Liver (tissue), 3 donors: ENCODE measurements at regions not wholly inside any gene's neighbourhood (a gene's known extent, or its start where the extent isn't known, plus 50 kb on each side); places are given as distances from the start of the nearest gene placed in this dataset.

ENCODE experiments used
- CTCF ChIP-seq: fragments of 150-350 bp; IDR thresholded peaks from 2 replicates; pipeline ENCODE4 v1.5.1; 2017; ENCODE audit warnings: improper control_type of control experiment, low read depth, low read length; ENCODE audit not compliant: missing input control
- EGR1 ChIP-seq, 2 donors: IDR thresholded peaks; 2 replicates each; pipeline ENCODE4 v1.6.1; 2016 to 2018; ENCODE audit warnings: antibody characterized with exemption in 2 of 2, low read depth in 2 of 2
- GABPA ChIP-seq, 2 donors: IDR thresholded peaks in 1 of 2; conservative IDR thresholded peaks in 1 of 2; 2 replicates each; pipeline ENCODE4 v1.6.1; 2016; ENCODE audit warnings: antibody characterized with exemption in 2 of 2, mild to moderate bottlenecking in 1 of 2, moderate library complexity in 1 of 2
- REST ChIP-seq: IDR thresholded peaks from 2 replicates; pipeline ENCODE4 v1.6.1; 2016; ENCODE audit warnings: antibody characterized with exemption, mild to moderate bottlenecking
- TAF1 ChIP-seq: conservative IDR thresholded peaks from 2 replicates; pipeline ENCODE4 v1.6.1; 2016; ENCODE audit warnings: antibody characterized with exemption, mild to moderate bottlenecking
- YY1 ChIP-seq: IDR thresholded peaks from 2 replicates; pipeline ENCODE4 v1.6.1; 2016; ENCODE audit warnings: antibody characterized with exemption, mild to moderate bottlenecking
- donor health status: healthy.
- donor health status: healthy.

- no peak for TF ChIP-seq YY1
- no peak for TF ChIP-seq CTCF
- TF ChIP-seq EGR1 (IDR thresholded peaks at IDR 0.05; ENCODE audit: low read depth in 2 of 2): no peak
- no peak for TF ChIP-seq REST
- TF ChIP-seq GABPA (IDR thresholded peaks at IDR 0.05 in 1 of 2, conservative IDR thresholded peaks at IDR 0.05 in 1 of 2): no peak
- no peak for TF ChIP-seq TAF1
These were observed 226.7 kb downstream of the TTC32 start for GRCh38 chr2:19675003-19675629.
